ENCODE measurements at regions not wholly inside any gene's neighbourhood (a gene's known extent, or its start where the extent isn't known, plus 50 kb on each side); places are given as distances from the start of the nearest gene placed in this dataset.
"Not testable (repeated sequence)": the region's sequence is repeated elsewhere in the genome, so short reads cannot be mapped to it uniquely, and the experiment has no call there.

DNA sequence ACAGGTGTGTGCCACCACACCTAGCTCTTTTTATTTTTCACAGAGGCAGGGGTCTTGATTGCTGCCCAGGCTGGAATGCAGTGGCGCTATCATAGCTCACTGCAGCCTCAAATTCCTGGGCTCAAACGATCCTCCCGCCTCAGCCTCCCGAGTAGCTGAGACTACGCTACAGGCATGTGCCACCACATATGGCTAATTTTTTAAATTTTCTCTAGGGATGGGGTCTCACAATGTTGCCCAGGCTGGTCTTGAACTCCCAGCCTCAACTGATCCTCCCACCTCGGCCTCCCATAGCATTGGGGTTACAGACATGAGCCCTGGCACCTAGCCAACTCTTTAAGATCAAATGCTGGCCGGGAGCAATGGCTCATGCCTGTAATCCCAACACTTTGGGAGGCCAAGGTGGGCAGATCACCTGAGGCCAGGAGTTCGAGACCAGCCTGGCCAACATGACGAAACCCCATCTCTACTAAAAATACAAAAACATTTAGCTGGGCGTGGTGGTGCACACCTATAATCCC is 50.6 kb upstream of the MYL10 start:
- H3K36me3 ChIP-seq (replicated peaks in 1 of 2; ENCODE audit: insufficient read depth in 1 of 2, low read depth in 2 of 2); H3K9me3 ChIP-seq; H3K27me3 ChIP-seq; H3K27ac ChIP-seq; DNase-seq; ATAC-seq; H3K4me3 ChIP-seq; intact Hi-C loops (cut with DNase I): not testable (repeated sequence)
- 89 to 94% methylated on average over 10 of the region's 10 CpGs for WGBS, 2 donors
- H3K4me1 ChIP-seq = peaks cover 11% of the 10 kb centered on the region

DNA sequence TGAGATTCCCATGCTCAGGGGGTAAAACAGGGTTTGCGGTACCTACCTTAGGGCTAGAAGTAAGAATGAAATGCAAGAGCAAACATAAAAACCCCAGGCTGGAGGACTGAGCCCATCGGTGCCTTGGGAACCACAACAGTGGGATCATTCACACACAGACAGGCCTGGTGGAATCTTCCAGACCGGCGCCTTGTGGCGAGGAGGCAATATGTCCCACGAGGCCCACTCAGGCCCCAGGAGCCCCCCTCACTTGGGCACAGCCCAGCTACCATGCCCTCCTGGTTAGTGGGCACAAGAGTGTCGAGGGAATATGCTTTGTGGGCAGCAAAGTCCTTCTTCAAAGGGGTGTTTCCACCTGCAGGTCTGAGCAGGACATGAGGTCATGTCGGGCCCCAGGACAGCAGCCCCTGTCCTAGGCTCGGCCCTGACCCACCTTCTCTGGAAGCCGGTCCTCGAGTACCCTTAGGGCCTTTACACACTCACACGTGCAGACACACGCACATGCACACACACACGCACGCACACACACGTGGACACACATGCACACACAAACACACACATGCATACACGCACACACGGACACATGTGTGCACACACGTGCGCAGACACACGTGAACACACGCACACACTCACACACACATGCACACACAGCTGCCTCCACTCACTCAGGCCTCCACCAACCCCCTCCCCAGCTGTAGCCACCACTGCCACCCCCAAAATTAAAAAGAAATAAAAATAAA is 51.5 kb upstream of the MYL10 start:
- no peak for DNase-seq

GRCh38 chr7:101681170-101682007 is 52.3 kb upstream of the MYL10 start:
- intact Hi-C loops (cut with DNase I) = no loop called here
- Histone ChIP-seq H3K4me3 (no peak overlapping the region), H3K4me1 (peaks cover 11% of the 10 kb centered on the region), H3K27me3 (no peaks in the 10 kb centered on the region), H3K9me3 (no peaks in the 10 kb centered on the region), H3K36me3 (replicated peaks in 1 of 2; ENCODE audit: insufficient read depth in 1 of 2, low read depth in 2 of 2) (no peaks in the 10 kb centered on the region), H3K27ac (peak overlapping the region in 2 of 4 donors; percentile 27 to 65)
- DNase-seq (peak; percentile 44 to 69 (median 59)), ATAC-seq (peak; percentile 80)
- TF ChIP-seq POLR2A (IDR thresholded peaks at IDR 0.05) = no peak
- TF ChIP-seq, protein P1, sequence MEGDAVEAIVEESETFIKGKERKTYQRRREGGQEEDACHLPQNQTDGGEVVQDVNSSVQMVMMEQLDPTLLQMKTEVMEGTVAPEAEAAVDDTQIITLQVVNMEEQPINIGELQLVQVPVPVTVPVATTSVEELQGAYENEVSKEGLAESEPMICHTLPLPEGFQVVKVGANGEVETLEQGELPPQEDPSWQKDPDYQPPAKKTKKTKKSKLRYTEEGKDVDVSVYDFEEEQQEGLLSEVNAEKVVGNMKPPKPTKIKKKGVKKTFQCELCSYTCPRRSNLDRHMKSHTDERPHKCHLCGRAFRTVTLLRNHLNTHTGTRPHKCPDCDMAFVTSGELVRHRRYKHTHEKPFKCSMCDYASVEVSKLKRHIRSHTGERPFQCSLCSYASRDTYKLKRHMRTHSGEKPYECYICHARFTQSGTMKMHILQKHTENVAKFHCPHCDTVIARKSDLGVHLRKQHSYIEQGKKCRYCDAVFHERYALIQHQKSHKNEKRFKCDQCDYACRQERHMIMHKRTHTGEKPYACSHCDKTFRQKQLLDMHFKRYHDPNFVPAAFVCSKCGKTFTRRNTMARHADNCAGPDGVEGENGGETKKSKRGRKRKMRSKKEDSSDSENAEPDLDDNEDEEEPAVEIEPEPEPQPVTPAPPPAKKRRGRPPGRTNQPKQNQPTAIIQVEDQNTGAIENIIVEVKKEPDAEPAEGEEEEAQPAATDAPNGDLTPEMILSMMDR (IDR thresholded peaks at IDR 0.05) = no peak
- 32% methylated on average over 13 to 14 of the region's 14 CpGs for WGBS, 2 donors

More for the DNA sequence above, 51.5 kb upstream of the MYL10 start:
- H3K4me1 ChIP-seq = peaks cover 11% of the 10 kb centered on the region
- intact Hi-C loops (cut with DNase I) = no loop called here
- H3K27ac ChIP-seq = peak overlapping the region in 1 of 4 donors; percentile 65
- H3K4me3 ChIP-seq = no peak overlapping the region
- H3K27me3 ChIP-seq = no peaks in the 10 kb centered on the region
- 77 to 87% methylated on average over 13 to 22 of the region's 22 CpGs for WGBS, 2 donors
- no peak for ATAC-seq
- no peaks in the 10 kb centered on the region for H3K36me3 ChIP-seq (replicated peaks in 1 of 2; ENCODE audit: insufficient read depth in 1 of 2, low read depth in 2 of 2)
- no peak for TF ChIP-seq POLR2A (IDR thresholded peaks at IDR 0.05)
- TF ChIP-seq, protein P1 (IDR thresholded peaks at IDR 0.05) = no peak
- H3K9me3 ChIP-seq = no peaks in the 10 kb centered on the region

GRCh38 chr7:101684983-101685330 is 55.9 kb upstream of the MYL10 start:
- peaks cover 23% of the 10 kb centered on the region for H3K4me1 ChIP-seq
- H3K36me3 ChIP-seq (replicated peaks in 1 of 2; ENCODE audit: insufficient read depth in 1 of 2, low read depth in 2 of 2) = no peaks in the 10 kb centered on the region
- TF ChIP-seq, protein P1 (IDR thresholded peaks at IDR 0.05) = no peak
- no peak for TF ChIP-seq POLR2A (IDR thresholded peaks at IDR 0.05)
- H3K27ac ChIP-seq = no peak overlapping the region
- H3K4me3 ChIP-seq = no peak overlapping the region
- H3K9me3 ChIP-seq = no peaks in the 10 kb centered on the region
- WGBS, 2 donors = 62 to 75% methylated on average over 4 to 5 of the region's 5 CpGs
- H3K27me3 ChIP-seq = no peaks in the 10 kb centered on the region
- DNase-seq (no peak), ATAC-seq (no peak)
- intact Hi-C loops (cut with DNase I) = no loop called here

- Histone ChIP-seq H3K4me3 (no peak overlapping the region), H3K36me3 (replicated peaks in 1 of 2; ENCODE audit: insufficient read depth in 1 of 2, low read depth in 2 of 2) (no peaks in the 10 kb centered on the region), H3K9me3 (no peaks in the 10 kb centered on the region), H3K27me3 (no peaks in the 10 kb centered on the region), H3K27ac (no peak overlapping the region), H3K4me1 (peaks cover 23% of the 10 kb centered on the region)
- WGBS, 2 donors = 67 to 73% methylated on average over 9 of the region's 9 CpGs
- TF ChIP-seq POLR2A (IDR thresholded peaks at IDR 0.05) = no peak
- TF ChIP-seq, protein P1 (IDR thresholded peaks at IDR 0.05) = no peak
- ATAC-seq = no peak
- intact Hi-C loops (cut with DNase I) = no loop called here
- DNase-seq = no peak
These were observed 56.9 kb upstream of the MYL10 start for GRCh38 chr7:101686030-101686429.

Measured in body of pancreas (tissue), 4 donors.